NCI-H2107 treated with DMSO at 0.1 percent for 48 hours (cell line): ENCODE measurements at regions not wholly inside any gene's neighbourhood (a gene's known extent, or its start where the extent isn't known, plus 50 kb on each side); places are given as distances from the start of the nearest gene placed in this dataset.
"Not testable (repeated sequence)": the region's sequence is repeated elsewhere in the genome, so short reads cannot be mapped to it uniquely, and the experiment has no call there.

ENCODE experiments used
- DNase-seq: peaks from one replicate; lab custom pipeline; 2025; ENCODE audit not compliant: unreplicated experiment; lab: John Stamatoyannopoulos, UW

GRCh38 chr2:121818546-121818945, 63.1 kb downstream of the TSN start:
- DNase-seq, result no peak

- no peak for DNase-seq
These were observed 64.4 kb downstream of the TSN start for GRCh38 chr2:121819846-121820245.

GRCh38 chr2:121821476-121822158, 66.2 kb downstream of the TSN start:
- DNase-seq, result no peak

GRCh38 chr2:121824264-121824663, 68.8 kb downstream of the TSN start:
- no peak for DNase-seq

GRCh38 chr2:121825003-121825950, 69.8 kb downstream of the TSN start:
- no peak for DNase-seq

GRCh38 chr2:121826036-121826435, 70.6 kb downstream of the TSN start:
- no peak for DNase-seq

- DNase-seq, result peak; percentile 1
These were observed 72.9 kb downstream of the TSN start for GRCh38 chr2:121828281-121828731.

- DNase-seq, result no peak
These were observed 75.4 kb downstream of the TSN start for GRCh38 chr2:121830809-121831208.

- no peak for DNase-seq
These were observed 76.4 kb downstream of the TSN start for GRCh38 chr2:121831841-121832240.

- DNase-seq, result no peak
These were observed 77.2 kb downstream of the TSN start for GRCh38 chr2:121832412-121833357.

- no peak for DNase-seq
These were observed 77.9 kb downstream of the TSN start for GRCh38 chr2:121833358-121833723.

- no peak for DNase-seq
These were observed 81.2 kb downstream of the TSN start for GRCh38 chr2:121836611-121837010.

GRCh38 chr2:121837591-121837990, 82.1 kb downstream of the TSN start:
- no peak for DNase-seq

- no peak for DNase-seq
These were observed 83.1 kb downstream of the TSN start for GRCh38 chr2:121838551-121838950.

- no peak for DNase-seq
These were observed 84.1 kb downstream of the TSN start for GRCh38 chr2:121839584-121839983.

GRCh38 chr2:121849236-121849635, 93.8 kb downstream of the TSN start:
- no peak for DNase-seq

GRCh38 chr2:121853149-121853548, 97.7 kb downstream of the TSN start:
- not testable (repeated sequence) for DNase-seq

GRCh38 chr2:121855510-121855909, 100.1 kb downstream of the TSN start:
- no peak for DNase-seq

- DNase-seq, result no peak
These were observed 100.9 kb downstream of the TSN start for GRCh38 chr2:121856360-121856759.

GRCh38 chr2:121858369-121858768, 102.9 kb downstream of the TSN start:
- DNase-seq, result no peak

GRCh38 chr2:121858847-121859246, 103.4 kb downstream of the TSN start:
- DNase-seq, result no peak
